ENCODE measurements at regions not wholly inside any gene's neighbourhood (a gene's known extent, or its start where the extent isn't known, plus 50 kb on each side); places are given as distances from the start of the nearest gene placed in this dataset.

GRCh38 chr11:70886256-70886655 is 366.1 kb downstream of the SHANK2 start:
- no peak overlapping the region for H3K27ac Mint-ChIP-seq
- no peak for DNase-seq
- no peak for ATAC-seq

GRCh38 chr11:70886676-70887541 is 365.5 kb downstream of the SHANK2 start:
- TF ChIP-seq CTCF (IDR thresholded peaks at IDR 0.05), result no peak
- Mint-ChIP-seq H3K27me3 (ENCODE audit: low read depth in 2 of 2) (no peaks in the 10 kb centered on the region), H3K9me3 (no peaks in the 10 kb centered on the region), H3K27ac (no peak overlapping the region), H3K4me1 (no peaks in the 10 kb centered on the region), H3K36me3 (no peaks in the 10 kb centered on the region), H3K4me3 (no peak overlapping the region)
- Histone ChIP-seq H3K27me3 (ENCODE audit: control insufficient read depth, insufficient read depth, low read length) (no peaks in the 10 kb centered on the region), H3K9me3 (ENCODE audit: control insufficient read depth, insufficient read depth, low read length) (no peaks in the 10 kb centered on the region), H3K4me1 (ENCODE audit: control insufficient read depth, insufficient read depth, low read length) (no peaks in the 10 kb centered on the region), H3K4me3 (ENCODE audit: low read length) (no peak overlapping the region), H3K36me3 (ENCODE audit: control insufficient read depth, insufficient read depth, low read length) (no peaks in the 10 kb centered on the region), H3K27ac (ENCODE audit: low read length) (no peak overlapping the region)
- 85% methylated on average over 21 of the region's 21 CpGs for WGBS (ENCODE audit: insufficient coverage)
- intact Hi-C loops (cut with micrococcal nuclease), result no loop called here
- DNase-seq (no peak), ATAC-seq (no peak)

More at GRCh38 chr11:70886256-70886655, 366.1 kb downstream of the SHANK2 start:
- H3K9me3 ChIP-seq (ENCODE audit: control insufficient read depth, insufficient read depth, low read length), result no peaks in the 10 kb centered on the region
- no peak overlapping the region for H3K27ac ChIP-seq (ENCODE audit: low read length)
- no peaks in the 10 kb centered on the region for H3K27me3 ChIP-seq (ENCODE audit: control insufficient read depth, insufficient read depth, low read length)
- 94% methylated on average over 4 of the region's 4 CpGs for WGBS (ENCODE audit: insufficient coverage)
- Mint-ChIP-seq H3K27me3 (ENCODE audit: low read depth in 2 of 2) (no peaks in the 10 kb centered on the region), H3K4me3 (no peak overlapping the region), H3K9me3 (no peaks in the 10 kb centered on the region), H3K4me1 (no peaks in the 10 kb centered on the region), H3K36me3 (no peaks in the 10 kb centered on the region)
- intact Hi-C loops (cut with micrococcal nuclease), result no loop called here
- H3K36me3 ChIP-seq (ENCODE audit: control insufficient read depth, insufficient read depth, low read length), result no peaks in the 10 kb centered on the region
- H3K4me3 ChIP-seq (ENCODE audit: low read length), result no peak overlapping the region
- no peak for TF ChIP-seq CTCF (IDR thresholded peaks at IDR 0.05)
- no peaks in the 10 kb centered on the region for H3K4me1 ChIP-seq (ENCODE audit: control insufficient read depth, insufficient read depth, low read length)

GRCh38 chr11:70887542-70887827 is 364.9 kb downstream of the SHANK2 start:
- intact Hi-C loops (cut with micrococcal nuclease), result no loop called here
- Mint-ChIP-seq H3K4me3 (no peak overlapping the region), H3K36me3 (no peaks in the 10 kb centered on the region), H3K27me3 (ENCODE audit: low read depth in 2 of 2) (no peaks in the 10 kb centered on the region), H3K9me3 (no peaks in the 10 kb centered on the region), H3K4me1 (no peaks in the 10 kb centered on the region), H3K27ac (no peak overlapping the region)
- no peaks in the 10 kb centered on the region for H3K4me1 ChIP-seq (ENCODE audit: control insufficient read depth, insufficient read depth, low read length)
- H3K27ac ChIP-seq (ENCODE audit: low read length), result no peak overlapping the region
- H3K27me3 ChIP-seq (ENCODE audit: control insufficient read depth, insufficient read depth, low read length), result no peaks in the 10 kb centered on the region
- TF ChIP-seq CTCF (IDR thresholded peaks at IDR 0.05), result no peak
- no peak overlapping the region for H3K4me3 ChIP-seq (ENCODE audit: low read length)
- H3K36me3 ChIP-seq (ENCODE audit: control insufficient read depth, insufficient read depth, low read length), result no peaks in the 10 kb centered on the region
- WGBS (ENCODE audit: insufficient coverage), result 62% methylated on average over 2 of the region's 2 CpGs
- H3K9me3 ChIP-seq (ENCODE audit: control insufficient read depth, insufficient read depth, low read length), result no peaks in the 10 kb centered on the region
- DNase-seq (no peak), ATAC-seq (no peak)

GRCh38 chr11:70888061-70888460 is 364.3 kb downstream of the SHANK2 start:
- no peaks in the 10 kb centered on the region for H3K4me1 Mint-ChIP-seq
- H3K9me3 Mint-ChIP-seq, result no peaks in the 10 kb centered on the region
- H3K27ac Mint-ChIP-seq, result no peak overlapping the region
- Histone ChIP-seq H3K4me1 (ENCODE audit: control insufficient read depth, insufficient read depth, low read length) (no peaks in the 10 kb centered on the region), H3K27ac (ENCODE audit: low read length) (no peak overlapping the region), H3K4me3 (ENCODE audit: low read length) (no peak overlapping the region), H3K27me3 (ENCODE audit: control insufficient read depth, insufficient read depth, low read length) (no peaks in the 10 kb centered on the region), H3K36me3 (ENCODE audit: control insufficient read depth, insufficient read depth, low read length) (no peaks in the 10 kb centered on the region), H3K9me3 (ENCODE audit: control insufficient read depth, insufficient read depth, low read length) (no peaks in the 10 kb centered on the region)
- intact Hi-C loops (cut with micrococcal nuclease), result no loop called here
- WGBS (ENCODE audit: insufficient coverage), result 24% methylated on average over 5 of the region's 6 CpGs
- H3K36me3 Mint-ChIP-seq, result no peaks in the 10 kb centered on the region
- H3K27me3 Mint-ChIP-seq (ENCODE audit: low read depth in 2 of 2), result no peaks in the 10 kb centered on the region
- ATAC-seq (no peak), DNase-seq (no peak)
- TF ChIP-seq CTCF (IDR thresholded peaks at IDR 0.05), result no peak
- no peak overlapping the region for H3K4me3 Mint-ChIP-seq
